ENCODE measurements at regions not wholly inside any gene's neighbourhood (a gene's known extent, or its start where the extent isn't known, plus 50 kb on each side); places are given as distances from the start of the nearest gene placed in this dataset.

DNA sequence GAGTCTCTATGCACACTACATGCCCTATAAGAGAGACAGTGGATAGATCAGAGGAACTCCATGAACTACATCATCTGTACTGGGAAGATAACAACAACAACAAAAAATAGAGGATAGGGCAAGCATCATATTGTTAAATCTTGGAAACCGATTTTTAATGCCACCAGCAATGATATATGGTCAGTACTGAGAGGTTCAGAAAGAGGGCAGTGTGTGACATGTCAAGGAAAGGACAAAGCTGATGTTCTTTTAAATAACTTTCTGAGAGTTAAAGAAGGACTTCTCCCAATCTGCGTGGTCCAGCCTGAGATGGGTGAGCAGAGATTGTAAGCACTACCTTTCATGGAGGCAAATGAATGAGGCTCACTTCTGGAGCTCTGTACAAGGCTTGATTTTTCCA, 62.0 kb upstream of the PHF24 start:
- TF ChIP-seq ZNF70 (CRISPR knock-in tag; IDR thresholded peaks at IDR 0.05) = no peak
- ATAC-seq = no peak

DNA sequence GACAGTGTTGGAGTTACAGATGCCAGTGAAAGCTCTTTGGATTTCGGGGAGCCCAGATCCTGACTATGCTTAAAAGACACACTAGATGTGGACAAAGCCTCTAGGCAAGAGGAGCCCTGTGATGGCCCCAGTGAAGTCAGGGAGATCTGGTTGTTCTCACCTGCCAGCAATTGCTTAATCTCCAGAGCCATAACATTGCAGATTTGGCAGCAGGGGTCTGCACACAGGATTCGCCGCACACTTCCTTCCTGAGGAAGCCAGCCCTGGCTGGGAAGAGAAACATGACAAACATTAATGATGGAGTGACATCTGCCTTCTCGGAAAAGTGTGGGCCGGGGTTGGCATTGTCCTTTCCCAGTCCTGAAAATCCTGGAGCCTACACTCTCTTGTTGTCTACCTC, 65.2 kb upstream of the PHF24 start:
- TF ChIP-seq ARNTL (CRISPR knock-in tag; IDR thresholded peaks at IDR 0.05; ENCODE audit: borderline replicate concordance, low read depth) (no peak), ZNF565 (CRISPR knock-in tag; conservative IDR thresholded peaks at IDR 0.05; ENCODE audit: low read depth) (no peak), ZNF8 (CRISPR knock-in tag; IDR thresholded peaks at IDR 0.05) (no peak), ZC3H10 (CRISPR knock-in tag; IDR thresholded peaks at IDR 0.05) (no peak), BACH2 (CRISPR knock-in tag; IDR thresholded peaks at IDR 0.05; ENCODE audit: borderline replicate concordance) (no peak), ZNF70 (CRISPR knock-in tag; IDR thresholded peaks at IDR 0.05) (no peak), RARB (CRISPR knock-in tag; IDR thresholded peaks at IDR 0.05) (no peak), TOX (CRISPR knock-in tag; IDR thresholded peaks at IDR 0.05; ENCODE audit: borderline replicate concordance) (no peak), ISL1 (CRISPR knock-in tag; IDR thresholded peaks at IDR 0.05) (no peak)
- TF ChIP-seq, protein P1, sequence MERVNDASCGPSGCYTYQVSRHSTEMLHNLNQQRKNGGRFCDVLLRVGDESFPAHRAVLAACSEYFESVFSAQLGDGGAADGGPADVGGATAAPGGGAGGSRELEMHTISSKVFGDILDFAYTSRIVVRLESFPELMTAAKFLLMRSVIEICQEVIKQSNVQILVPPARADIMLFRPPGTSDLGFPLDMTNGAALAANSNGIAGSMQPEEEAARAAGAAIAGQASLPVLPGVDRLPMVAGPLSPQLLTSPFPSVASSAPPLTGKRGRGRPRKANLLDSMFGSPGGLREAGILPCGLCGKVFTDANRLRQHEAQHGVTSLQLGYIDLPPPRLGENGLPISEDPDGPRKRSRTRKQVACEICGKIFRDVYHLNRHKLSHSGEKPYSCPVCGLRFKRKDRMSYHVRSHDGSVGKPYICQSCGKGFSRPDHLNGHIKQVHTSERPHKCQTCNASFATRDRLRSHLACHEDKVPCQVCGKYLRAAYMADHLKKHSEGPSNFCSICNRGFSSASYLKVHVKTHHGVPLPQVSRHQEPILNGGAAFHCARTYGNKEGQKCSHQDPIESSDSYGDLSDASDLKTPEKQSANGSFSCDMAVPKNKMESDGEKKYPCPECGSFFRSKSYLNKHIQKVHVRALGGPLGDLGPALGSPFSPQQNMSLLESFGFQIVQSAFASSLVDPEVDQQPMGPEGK (CRISPR knock-in tag; IDR thresholded peaks at IDR 0.05; ENCODE audit: borderline replicate concordance) = no peak
- ATAC-seq = no peak

DNA sequence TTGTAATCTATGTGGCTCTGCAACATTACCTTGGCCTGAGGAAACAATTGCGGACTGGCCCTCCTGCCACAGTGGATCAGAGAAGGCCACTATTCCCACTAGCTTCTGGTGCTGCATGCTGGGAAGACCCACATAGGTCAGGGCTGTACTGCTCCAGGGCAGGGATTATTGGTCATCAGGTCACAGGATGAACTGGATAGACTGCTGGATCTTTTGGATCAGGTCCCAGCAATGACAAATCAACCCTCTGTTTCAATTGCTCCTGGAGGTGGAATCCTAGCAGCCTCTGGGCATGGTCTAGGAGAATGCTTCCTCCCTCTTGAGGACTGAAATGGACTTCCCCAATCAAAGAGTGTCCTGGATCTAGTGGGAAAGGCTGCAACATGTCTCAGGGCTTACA, 66.7 kb upstream of the PHF24 start:
- no peak for ATAC-seq
- no peak for TF ChIP-seq CSDC2 (CRISPR knock-in tag; IDR thresholded peaks at IDR 0.05)
- no peak for TF ChIP-seq OSR1 (CRISPR knock-in tag; IDR thresholded peaks at IDR 0.05)
- no peak for TF ChIP-seq TOX (CRISPR knock-in tag; IDR thresholded peaks at IDR 0.05; ENCODE audit: borderline replicate concordance)
- TF ChIP-seq ESRRG (CRISPR knock-in tag; IDR thresholded peaks at IDR 0.05) = no peak
- no peak for TF ChIP-seq ZFP30 (CRISPR knock-in tag; IDR thresholded peaks at IDR 0.05)
- no peak for TF ChIP-seq ARNTL (CRISPR knock-in tag; IDR thresholded peaks at IDR 0.05; ENCODE audit: borderline replicate concordance, low read depth)
- no peak for TF ChIP-seq ZNF8 (CRISPR knock-in tag; IDR thresholded peaks at IDR 0.05)
- no peak for TF ChIP-seq ZC3H10 (CRISPR knock-in tag; IDR thresholded peaks at IDR 0.05)
- no peak for TF ChIP-seq SNAI2 (CRISPR knock-in tag; IDR thresholded peaks at IDR 0.05)
- no peak for TF ChIP-seq BACH2 (CRISPR knock-in tag; IDR thresholded peaks at IDR 0.05; ENCODE audit: borderline replicate concordance)
- no peak for TF ChIP-seq CSRNP3 (CRISPR knock-in tag; IDR thresholded peaks at IDR 0.05)
- TF ChIP-seq, protein P1 (CRISPR knock-in tag; IDR thresholded peaks at IDR 0.05; ENCODE audit: borderline replicate concordance) = no peak
- TF ChIP-seq, protein P2, sequence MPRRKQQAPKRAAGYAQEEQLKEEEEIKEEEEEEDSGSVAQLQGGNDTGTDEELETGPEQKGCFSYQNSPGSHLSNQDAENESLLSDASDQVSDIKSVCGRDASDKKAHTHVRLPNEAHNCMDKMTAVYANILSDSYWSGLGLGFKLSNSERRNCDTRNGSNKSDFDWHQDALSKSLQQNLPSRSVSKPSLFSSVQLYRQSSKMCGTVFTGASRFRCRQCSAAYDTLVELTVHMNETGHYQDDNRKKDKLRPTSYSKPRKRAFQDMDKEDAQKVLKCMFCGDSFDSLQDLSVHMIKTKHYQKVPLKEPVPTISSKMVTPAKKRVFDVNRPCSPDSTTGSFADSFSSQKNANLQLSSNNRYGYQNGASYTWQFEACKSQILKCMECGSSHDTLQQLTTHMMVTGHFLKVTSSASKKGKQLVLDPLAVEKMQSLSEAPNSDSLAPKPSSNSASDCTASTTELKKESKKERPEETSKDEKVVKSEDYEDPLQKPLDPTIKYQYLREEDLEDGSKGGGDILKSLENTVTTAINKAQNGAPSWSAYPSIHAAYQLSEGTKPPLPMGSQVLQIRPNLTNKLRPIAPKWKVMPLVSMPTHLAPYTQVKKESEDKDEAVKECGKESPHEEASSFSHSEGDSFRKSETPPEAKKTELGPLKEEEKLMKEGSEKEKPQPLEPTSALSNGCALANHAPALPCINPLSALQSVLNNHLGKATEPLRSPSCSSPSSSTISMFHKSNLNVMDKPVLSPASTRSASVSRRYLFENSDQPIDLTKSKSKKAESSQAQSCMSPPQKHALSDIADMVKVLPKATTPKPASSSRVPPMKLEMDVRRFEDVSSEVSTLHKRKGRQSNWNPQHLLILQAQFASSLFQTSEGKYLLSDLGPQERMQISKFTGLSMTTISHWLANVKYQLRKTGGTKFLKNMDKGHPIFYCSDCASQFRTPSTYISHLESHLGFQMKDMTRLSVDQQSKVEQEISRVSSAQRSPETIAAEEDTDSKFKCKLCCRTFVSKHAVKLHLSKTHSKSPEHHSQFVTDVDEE (CRISPR knock-in tag; IDR thresholded peaks at IDR 0.05) = no peak
- TF ChIP-seq TCF4 (CRISPR knock-in tag; IDR thresholded peaks at IDR 0.05; ENCODE audit: borderline replicate concordance) = no peak

DNA sequence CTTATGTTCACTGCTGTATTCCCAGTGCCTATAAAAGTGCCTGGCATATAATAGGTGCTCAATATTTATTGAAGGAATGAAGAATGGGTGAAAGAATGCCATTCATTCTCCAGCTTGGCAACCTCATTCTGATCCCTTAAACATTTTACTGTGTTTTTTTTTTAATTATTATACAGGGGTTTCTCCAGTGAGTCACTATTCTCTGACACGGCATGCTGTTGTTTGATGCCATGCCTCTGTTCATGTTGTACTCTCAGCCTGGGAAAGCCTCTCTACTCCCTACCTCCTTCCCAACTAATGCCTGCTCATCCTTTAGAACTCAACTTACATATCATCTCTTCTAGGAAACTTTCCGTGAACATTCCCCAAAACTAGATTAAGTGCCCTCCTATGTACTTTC, 70.2 kb upstream of the PHF24 start:
- no peak for ATAC-seq
- TF ChIP-seq ZNF8 (CRISPR knock-in tag; IDR thresholded peaks at IDR 0.05) (no peak), POU6F1 (CRISPR knock-in tag; IDR thresholded peaks at IDR 0.05; ENCODE audit: borderline replicate concordance, low read depth) (no peak), ZNF565 (CRISPR knock-in tag; conservative IDR thresholded peaks at IDR 0.05; ENCODE audit: low read depth) (no peak), ZC3H10 (CRISPR knock-in tag; IDR thresholded peaks at IDR 0.05) (no peak), TCF4 (CRISPR knock-in tag; IDR thresholded peaks at IDR 0.05; ENCODE audit: borderline replicate concordance) (no peak), RARB (CRISPR knock-in tag; IDR thresholded peaks at IDR 0.05) (no peak), ARNTL (CRISPR knock-in tag; IDR thresholded peaks at IDR 0.05; ENCODE audit: borderline replicate concordance, low read depth) (no peak), PPARA (CRISPR knock-in tag; IDR thresholded peaks at IDR 0.05; ENCODE audit: borderline replicate concordance) (no peak), GLIS3 (CRISPR knock-in tag; IDR thresholded peaks at IDR 0.05) (no peak), TOX (CRISPR knock-in tag; IDR thresholded peaks at IDR 0.05; ENCODE audit: borderline replicate concordance) (no peak), ISL1 (CRISPR knock-in tag; IDR thresholded peaks at IDR 0.05) (no peak)
- TF ChIP-seq, protein P2 (CRISPR knock-in tag; IDR thresholded peaks at IDR 0.05) = no peak
